ENCODE measurements at regions not wholly inside any gene's neighbourhood (a gene's known extent, or its start where the extent isn't known, plus 50 kb on each side); places are given as distances from the start of the nearest gene placed in this dataset.

GRCh38 chr9:91036826-91037510 lies 235.3 kb downstream of the SYK start:
- DNase-seq (ENCODE audit: low spot score) = peak; percentile 84
- in situ Hi-C loops (cut with HindIII; ENCODE audit: low sequenced_read_pairs) = no loop called here

DNA sequence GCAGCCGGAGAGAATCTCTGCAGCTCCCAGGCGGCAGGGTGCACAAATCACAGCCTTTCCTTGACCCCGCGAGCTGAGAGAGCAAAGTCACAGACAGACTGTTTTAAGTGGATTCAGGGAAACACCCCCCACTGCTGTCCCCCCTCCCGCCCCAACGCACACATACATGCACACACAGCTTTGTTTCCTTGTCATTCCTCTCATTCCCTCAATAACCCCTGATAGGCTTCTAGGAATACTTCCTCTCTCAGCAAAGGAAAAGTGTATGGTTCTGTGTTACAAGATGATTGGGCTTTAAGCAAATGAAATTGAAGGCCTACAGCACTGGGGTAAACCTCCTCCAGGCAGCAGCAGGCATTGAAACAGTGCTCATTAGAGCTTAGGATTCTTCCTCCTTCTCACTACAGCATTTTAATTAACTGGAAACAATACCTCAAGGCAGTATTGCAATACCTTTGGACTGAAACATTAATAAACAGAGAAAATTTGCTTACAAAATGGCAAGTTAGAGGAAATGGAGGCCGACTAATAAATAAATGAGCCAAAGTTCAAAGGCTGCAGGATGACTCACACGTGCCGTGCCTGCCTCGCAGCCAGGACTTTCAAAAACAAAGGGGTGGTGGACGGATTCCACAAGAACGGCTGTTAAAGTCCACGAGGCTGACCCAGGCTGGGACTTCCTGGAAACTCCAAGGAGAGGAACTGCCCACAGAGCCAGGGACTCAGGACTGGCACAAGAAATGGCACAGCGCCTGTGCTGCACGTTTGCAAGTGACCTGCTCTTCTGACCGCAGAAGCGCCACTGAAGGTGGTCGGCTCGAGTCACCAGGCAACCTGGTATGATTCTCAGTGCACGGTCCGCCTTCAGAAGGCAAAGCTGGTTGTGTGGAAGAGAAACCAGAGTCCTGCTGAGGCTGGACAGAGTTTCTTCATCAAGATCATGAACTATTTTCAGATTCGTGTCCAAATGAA lies 236.2 kb downstream of the SYK start:
- DNase-seq (ENCODE audit: low spot score) = no peak
- in situ Hi-C loops (cut with HindIII; ENCODE audit: low sequenced_read_pairs) = no loop called here

DNA sequence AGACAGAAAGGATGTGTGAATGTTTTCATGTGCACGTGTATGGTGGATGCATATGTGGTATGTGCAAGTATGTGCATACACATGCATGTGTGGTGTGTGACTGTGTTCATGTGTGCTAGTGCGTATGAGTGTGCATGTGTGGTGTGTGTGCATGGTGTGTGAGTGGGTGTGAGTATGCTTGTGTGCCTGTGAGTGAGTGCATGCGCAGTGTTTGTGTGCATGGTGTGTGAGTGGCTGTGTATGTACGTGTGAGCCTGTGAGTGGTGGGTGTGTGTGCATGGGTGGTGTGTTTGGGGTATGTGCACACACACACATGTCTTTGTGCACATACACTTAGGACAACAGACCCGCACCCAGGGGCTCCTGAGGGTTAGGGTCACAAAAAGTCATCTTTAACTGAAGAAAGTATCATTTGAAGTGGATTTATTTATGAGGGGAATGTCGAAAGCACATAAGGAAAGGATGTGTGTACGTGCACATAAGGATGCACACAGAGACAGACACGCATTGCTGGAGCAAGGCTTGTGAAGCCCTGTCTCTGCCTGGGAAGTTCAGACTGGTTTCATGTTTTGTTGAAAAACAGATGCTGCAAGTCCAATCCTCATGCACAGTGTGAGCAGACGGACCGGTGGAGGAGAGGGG lies 237.0 kb downstream of the SYK start:
- no peak for DNase-seq (ENCODE audit: low spot score)
- in situ Hi-C loops (cut with HindIII; ENCODE audit: low sequenced_read_pairs) = no loop called here

DNA sequence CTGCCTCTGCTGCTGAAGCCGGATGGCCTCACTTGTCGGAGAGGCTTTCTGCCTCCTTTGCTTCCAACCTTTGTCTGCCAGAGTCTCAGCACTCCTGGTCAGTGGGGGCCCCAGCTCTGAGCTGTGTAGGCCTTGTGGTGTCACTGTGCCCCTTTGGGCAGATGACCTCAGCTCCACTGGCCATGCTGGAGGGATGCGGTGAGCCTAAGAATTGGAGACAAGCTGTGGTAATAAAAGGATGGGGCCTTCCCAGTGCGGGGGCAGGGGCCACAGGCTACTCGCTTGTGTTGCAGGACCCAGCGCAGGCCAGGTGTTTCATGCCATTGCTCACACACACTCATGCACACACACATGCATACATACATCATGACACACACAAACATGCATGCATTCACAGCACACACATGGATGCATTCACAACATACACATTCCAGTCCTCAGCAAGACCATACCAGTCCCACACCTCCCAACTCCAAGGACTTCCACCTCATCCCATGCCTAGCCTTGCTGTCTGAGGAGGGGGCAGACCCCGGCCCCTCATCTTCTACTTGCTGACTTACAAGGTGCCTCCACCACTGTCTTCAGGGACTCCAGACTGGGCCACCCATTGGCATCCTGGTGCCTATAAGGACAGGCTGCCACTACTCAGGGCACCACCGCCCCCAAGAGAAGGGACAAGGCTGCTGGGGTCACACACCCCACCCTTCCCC lies 237.7 kb downstream of the SYK start:
- in situ Hi-C loops (cut with HindIII; ENCODE audit: low sequenced_read_pairs) = no loop called here
- no peak for DNase-seq (ENCODE audit: low spot score)

DNA sequence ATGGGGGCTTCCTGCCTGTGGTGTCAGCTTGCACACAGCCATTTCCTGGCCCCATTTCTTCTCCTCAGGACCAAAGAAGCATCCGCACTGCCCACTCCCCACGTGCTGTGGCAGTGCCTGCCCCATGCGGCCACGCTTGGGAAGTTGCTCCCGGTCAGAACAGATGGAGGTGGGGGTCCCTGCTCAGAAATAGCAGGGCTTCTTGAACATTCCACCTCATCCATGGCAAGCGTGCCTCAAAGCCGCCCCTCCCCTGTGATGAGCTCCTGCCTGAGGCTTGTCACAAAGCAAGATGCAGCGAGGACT lies 238.2 kb downstream of the SYK start:
- in situ Hi-C loops (cut with HindIII; ENCODE audit: low sequenced_read_pairs) = no loop called here
- DNase-seq (ENCODE audit: low spot score) = no peak

DNA sequence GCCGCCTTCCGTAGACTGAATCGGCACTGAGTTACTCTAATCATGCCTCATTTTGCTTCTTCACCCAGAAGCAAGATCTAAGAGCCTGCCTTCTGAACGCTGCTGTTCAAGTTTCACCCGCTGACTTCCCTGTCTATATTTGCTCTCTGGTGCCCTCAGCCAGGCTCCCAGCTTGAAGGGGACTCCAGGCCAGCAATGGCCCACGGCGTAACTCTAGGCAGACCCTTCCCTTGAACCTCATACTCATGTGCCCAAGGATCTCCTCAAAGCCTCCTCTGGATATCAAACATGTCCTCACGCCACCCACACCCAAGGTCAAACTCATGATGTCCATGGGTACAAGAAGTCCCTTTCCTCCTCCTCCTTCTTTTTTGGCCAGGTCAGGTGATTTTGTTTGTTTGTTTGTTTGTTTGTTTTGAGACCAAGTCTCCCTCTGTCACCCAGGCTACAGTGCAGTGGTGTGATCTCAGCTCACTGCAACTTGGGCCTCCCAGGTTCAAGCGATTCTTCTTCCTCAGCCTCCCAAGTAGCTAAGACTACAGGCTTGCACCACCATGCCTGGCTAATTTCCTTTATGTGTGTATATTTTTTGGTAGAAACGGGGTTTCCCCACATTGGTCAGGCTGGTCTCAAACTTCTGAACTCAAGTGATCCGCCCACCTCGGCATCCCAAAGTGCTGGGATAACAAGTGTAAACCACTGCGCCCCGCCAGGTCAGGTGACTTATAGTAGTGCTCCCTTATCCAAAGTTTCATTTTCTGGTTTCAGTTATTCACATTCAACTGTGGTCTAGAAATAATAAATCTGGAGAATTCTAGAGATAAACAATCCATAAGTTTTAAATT lies 239.0 kb downstream of the SYK start:
- in situ Hi-C loops (cut with HindIII; ENCODE audit: low sequenced_read_pairs) = no loop called here
- no peak for DNase-seq (ENCODE audit: low spot score)

DNA sequence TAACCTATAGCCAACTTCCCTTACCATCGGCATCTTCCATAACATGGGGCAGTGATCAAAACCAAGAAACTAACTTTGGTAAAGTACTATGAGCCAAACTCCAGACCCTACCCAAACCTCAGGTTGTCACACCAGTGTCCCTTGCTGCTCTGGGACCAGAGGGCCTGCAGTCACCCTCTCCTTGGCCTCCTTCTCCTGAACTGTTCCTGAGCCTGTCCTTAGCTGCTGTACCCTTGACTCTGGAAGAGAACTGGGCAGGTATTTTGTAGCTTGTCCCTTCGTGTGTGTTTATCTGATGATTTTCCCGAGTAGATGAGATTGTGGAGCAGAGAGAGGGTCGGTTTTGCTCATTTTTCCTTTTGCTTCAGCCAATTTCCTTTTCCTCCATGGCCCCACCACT lies 240.4 kb downstream of the SYK start:
- no peak for DNase-seq (ENCODE audit: low spot score)
- in situ Hi-C loops (cut with HindIII; ENCODE audit: low sequenced_read_pairs) = no loop called here

DNA sequence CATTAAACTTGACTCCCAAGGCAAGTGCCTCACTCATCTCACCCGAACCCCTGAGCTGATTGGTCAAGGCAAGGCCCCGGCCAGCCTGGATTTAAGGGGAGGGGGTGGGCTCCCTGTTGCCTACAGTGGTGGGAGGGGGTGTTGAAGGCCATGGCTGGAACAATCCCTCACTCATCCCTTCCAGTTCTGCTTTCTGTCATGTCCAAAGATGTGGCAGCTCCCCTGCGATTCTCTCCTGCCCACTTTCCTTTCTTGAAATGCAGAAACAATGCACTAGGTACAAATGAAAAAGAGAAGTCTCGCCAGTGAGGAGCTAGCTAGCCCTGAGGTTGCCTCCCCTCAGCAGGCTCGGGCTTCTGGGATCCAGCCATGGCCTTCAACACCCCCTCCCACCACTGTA lies 240.9 kb downstream of the SYK start:
- no peak for DNase-seq (ENCODE audit: low spot score)
- in situ Hi-C loops (cut with HindIII; ENCODE audit: low sequenced_read_pairs) = no loop called here

GRCh38 chr9:91043056-91043810 lies 241.6 kb downstream of the SYK start:
- DNase-seq (ENCODE audit: low spot score) = no peak
- in situ Hi-C loops (cut with HindIII; ENCODE audit: low sequenced_read_pairs) = no loop called here

DNA sequence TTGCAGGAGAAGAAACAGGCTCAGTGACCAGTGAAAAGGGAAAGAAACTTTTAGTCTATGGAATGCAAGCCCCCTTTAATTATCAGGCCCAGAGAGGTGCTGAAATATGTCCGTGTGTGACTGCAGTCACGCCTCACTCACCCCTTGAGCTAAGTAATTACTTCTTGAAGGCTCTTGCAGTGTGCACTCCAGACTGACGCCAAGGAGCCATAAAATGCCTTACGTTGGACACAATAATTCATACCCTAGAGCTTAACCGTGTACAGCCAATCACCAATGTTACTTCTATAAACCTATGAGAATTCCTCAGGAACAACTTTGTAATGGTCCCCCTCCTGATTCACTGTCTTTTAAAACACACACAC lies 242.2 kb downstream of the SYK start:
- in situ Hi-C loops (cut with HindIII; ENCODE audit: low sequenced_read_pairs) = no loop called here
- no peak for DNase-seq (ENCODE audit: low spot score)

DNA sequence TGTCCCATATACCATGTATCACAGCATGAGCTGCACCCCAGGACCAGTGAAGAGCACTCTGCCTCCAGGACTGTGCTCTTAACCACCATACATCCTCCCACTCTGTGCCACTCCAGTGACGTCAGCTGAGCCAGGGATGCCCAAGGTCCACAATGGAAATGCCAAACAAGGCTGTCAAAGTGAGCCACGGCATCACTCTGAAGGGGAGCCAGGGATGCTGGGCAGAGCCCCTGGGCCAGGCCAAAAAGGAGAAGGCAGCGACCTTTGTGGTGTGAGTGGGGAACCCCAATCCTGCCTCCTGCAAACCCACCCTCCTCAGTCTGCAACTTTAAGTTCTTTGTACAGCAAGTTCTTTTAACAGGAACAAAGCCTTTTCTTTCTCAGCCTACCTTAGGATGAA lies 242.7 kb downstream of the SYK start:
- no peak for DNase-seq (ENCODE audit: low spot score)
- in situ Hi-C loops (cut with HindIII; ENCODE audit: low sequenced_read_pairs) = no loop called here

DNA sequence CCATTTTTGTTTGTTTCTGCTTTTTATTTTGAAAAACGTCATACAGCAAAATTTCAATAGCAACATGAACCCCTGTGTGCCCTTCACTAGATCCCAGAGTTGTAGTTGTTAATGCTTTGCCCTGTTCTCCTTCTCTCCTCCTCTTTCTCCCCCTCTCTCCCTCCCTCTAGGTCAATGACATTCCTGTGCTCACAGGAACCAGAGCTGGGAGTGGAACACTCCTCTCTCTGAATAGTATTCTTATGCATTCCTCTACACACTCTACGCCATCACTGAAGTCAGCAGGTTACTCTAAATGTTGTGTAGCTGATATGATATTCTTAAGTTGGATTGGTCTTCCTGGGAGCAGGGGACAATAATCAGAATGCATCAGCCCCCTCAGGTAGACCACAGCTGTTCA lies 243.4 kb downstream of the SYK start:
- DNase-seq (ENCODE audit: low spot score) = no peak
- in situ Hi-C loops (cut with HindIII; ENCODE audit: low sequenced_read_pairs) = no loop called here

GRCh38 chr9:91047529-91047928 lies 245.9 kb downstream of the SYK start:
- in situ Hi-C loops (cut with HindIII; ENCODE audit: low sequenced_read_pairs) = no loop called here
- no peak for DNase-seq (ENCODE audit: low spot score)

DNA sequence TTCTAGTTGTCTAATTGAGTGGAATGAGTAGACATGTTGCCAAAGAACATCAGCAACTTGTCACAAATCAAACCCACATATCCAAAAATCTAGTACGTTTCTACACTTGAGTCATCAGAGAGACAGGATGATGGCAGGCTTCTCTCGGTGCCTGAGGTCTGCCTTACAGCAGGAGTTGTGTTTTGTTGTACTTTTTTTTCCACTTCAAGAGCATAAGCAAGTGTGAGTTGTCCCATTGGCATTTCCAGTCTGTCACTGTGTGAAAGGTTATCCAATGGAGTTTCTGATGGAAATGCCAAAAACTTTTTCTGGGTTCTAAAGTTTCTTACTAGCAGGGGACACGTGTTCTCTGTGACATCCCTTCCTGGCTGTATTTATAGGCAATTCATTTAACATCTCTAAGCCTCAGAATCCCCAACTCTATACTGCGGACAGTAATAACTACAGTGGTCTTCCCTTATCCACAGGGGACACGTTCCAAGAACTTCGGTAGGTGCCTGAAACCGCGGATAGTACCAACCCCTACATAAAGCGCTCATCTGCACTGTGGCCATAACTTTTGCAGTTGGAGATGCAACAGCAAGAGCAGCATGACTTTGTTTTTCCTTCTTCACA lies 246.5 kb downstream of the SYK start:
- DNase-seq (ENCODE audit: low spot score) = no peak
- in situ Hi-C loops (cut with HindIII; ENCODE audit: low sequenced_read_pairs) = no loop called here

- in situ Hi-C loops (cut with HindIII; ENCODE audit: low sequenced_read_pairs) = no loop called here
- no peak for DNase-seq (ENCODE audit: low spot score)
These were observed 247.1 kb downstream of the SYK start for GRCh38 chr9:91048749-91049148.

DNA sequence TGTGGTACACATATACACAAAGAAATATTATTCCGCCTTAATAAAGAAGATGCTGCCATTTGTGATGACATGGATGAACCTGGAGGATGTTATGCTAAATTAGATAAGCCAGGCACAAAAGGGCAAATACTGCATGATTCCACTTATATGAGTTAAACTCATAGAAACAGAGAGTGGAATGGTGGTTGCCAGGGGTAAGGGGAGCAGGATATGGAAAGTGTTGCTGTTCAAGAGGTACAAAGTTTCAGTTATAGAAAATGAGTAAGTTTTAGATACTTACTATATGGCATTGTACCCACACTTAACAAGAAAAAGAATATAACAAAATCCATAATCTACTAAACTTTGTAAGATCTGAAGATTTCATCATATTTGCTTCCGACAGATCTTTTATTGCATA lies 252.2 kb downstream of the SYK start:
- DNase-seq (ENCODE audit: low spot score) = no peak
- in situ Hi-C loops (cut with HindIII; ENCODE audit: low sequenced_read_pairs) = no loop called here

- in situ Hi-C loops (cut with HindIII; ENCODE audit: low sequenced_read_pairs) = no loop called here
- DNase-seq (ENCODE audit: low spot score) = no peak
These were observed 254.2 kb downstream of the SYK start for GRCh38 chr9:91055845-91056244.

GRCh38 chr9:91056486-91056885 lies 254.9 kb downstream of the SYK start:
- in situ Hi-C loops (cut with HindIII; ENCODE audit: low sequenced_read_pairs) = no loop called here

More at GRCh38 chr9:91056486-91056885, 254.9 kb downstream of the SYK start:
- DNase-seq (ENCODE audit: low spot score) = no peak

Measured in G401 (cell line).